Stimulated activated CD4-positive, alpha-beta T cell treated with anti-CD3 and anti-CD28 coated beads, Interleukin-2, amount 100 ng/mL, for 4 hours (primary cell): ENCODE measurements at regions not wholly inside any gene's neighbourhood (a gene's known extent, or its start where the extent isn't known, plus 50 kb on each side); places are given as distances from the start of the nearest gene placed in this dataset.

ENCODE experiments used
- DNase-seq: peaks from one replicate; pipeline ENCODE4 v3.0.0-alpha.2; 2020; ENCODE audit warnings: low read depth

DNA sequence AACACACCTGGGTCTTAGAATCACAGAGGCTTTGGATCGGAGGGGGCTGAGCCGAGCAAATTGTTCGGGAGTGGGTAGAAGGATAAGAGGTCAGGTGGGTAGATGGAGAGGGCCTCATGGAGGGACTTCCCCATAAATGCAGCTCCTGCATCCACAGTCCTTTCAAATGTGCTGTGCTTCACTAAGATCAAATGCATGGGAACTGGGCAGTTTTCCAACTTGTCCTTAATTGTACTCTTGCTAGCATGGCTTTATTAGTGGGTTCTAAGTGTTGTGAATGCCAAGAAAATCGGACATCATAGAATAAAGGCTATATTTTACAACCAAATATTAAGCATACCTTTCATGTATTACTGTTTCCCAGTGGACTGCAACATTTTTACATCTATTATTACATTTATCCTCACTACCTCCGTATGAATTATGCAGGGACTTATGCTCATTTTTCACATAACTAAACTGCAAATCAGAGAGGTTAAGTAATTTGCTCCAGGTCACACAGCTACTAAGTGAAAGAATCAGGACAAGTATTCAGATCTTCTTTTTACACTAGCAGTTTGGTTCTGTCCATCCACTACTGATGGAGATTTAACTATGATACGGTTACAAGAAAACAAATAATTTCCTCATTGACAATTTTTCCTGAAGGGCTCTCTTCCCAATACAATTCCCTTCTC is 174.5 kb upstream of the RUNX1 start:
- no peak for DNase-seq

DNA sequence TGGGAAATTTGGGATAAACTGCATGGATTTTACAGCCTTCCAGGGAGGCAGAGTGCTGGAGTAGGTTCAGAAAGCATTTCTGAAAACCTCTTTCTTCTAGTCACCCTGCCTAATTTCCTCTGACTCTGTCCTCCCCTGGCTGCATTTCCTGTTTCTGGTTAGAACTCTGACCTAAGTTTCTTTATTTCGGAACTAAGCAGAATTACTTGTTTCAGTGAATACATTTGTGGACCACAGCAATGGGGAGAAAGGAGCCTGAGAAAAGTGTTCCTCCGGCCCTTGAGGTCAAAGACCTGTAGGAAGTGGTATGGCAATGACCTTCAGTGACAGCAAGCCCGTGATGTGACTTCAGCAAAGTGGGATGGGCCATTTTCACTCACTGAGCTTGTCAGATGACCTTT is 173.4 kb upstream of the RUNX1 start:
- DNase-seq: no peak

DNA sequence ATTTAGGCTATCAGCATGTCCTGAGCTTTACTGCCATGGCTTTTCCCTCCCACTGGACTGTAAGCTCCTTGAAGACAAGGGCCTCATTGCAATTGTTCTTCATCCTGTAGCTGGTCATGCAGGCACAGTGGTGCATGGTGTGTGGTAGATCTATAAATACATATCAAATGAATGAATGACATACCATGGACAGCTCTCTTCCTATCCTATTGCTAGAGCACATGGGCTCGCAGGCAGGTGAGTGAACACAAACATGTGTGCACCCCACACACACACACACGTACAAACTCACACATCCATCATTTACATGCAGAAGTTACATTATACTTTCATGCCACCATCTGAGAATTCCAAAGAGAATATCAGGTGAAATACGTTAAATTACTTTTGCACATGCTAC is 172.9 kb upstream of the RUNX1 start:
- no peak for DNase-seq

DNA sequence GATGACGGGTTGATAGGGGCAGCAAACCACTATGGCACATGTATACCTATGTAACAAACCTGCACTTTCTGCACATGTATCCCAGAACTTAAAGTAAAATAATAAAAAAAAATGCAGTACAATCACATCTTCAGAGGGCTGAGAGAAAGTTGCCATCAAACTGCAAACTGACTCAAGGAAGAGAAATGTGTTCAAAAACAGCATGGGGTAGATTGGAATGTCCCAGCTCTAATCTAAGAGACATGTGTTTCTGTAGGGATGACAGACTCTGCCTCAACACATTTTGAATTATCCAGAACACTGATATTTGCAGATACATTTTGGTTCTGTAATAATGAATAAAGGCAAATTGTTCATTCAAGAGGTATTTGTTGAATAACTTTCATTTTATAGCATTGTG is 171.2 kb upstream of the RUNX1 start:
- no peak for DNase-seq

DNA sequence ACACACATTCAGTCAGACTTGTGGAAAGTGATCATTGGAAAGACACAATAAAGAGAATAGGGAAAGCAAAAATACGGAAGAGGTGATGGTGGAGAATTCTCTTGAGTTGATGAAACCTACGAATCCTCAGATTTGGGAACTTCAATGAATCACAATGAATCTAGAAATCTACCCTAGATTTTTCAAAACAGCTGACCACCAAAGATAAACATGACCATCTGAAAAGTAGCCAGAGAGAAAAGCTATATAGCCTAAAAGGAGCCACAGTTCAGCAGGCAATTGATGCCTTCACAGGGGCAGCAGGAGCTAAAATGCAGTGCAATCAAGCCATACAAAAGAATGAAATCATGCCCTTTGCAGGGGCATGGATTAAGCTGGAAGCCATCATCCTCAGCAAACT is 170.6 kb upstream of the RUNX1 start:
- no peak for DNase-seq

DNA sequence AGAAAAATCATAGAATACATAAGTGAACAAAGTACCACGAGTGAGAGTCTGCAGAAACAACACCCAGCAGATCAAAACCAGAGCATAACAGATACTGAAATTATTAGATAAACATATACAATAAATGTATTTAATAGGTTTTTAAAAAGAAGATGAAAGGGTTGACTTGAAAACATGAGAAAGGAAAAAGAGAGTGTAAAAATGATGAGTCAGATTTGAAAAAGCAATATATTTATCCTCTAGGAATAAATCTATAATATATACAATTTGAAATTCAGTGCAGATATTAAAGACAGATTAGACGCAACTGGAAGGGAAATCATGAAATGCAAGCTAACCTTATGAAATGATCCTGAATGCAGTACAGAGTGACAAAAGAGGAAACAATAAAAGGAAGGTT is 170.2 kb upstream of the RUNX1 start:
- DNase-seq: no peak

DNA sequence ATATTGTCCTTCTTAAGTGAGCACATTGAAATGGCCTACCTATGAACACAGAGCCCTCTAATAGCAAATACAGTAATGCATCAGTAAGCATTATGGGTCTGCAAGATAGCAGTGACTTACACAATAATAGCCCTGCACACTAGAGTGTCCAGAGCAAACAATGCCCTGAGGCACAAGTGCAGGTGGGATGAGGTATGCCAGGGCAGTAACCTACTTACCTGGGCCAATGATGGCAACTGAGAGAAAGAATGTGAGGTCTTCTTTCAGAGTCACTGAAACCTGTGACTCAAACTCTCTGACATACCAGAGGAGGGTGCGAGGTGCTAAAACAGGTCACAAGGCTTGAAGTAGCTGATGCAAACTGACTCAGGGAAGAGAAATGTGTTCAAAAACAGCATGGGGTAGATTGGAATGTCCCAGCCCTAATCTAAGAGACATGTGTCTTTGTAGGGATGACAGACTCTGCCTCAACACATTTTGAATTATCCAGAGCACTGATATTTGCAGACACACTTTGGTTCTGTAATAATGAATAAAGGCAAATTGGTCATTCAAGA is 168.5 kb upstream of the RUNX1 start:
- DNase-seq: no peak

DNA sequence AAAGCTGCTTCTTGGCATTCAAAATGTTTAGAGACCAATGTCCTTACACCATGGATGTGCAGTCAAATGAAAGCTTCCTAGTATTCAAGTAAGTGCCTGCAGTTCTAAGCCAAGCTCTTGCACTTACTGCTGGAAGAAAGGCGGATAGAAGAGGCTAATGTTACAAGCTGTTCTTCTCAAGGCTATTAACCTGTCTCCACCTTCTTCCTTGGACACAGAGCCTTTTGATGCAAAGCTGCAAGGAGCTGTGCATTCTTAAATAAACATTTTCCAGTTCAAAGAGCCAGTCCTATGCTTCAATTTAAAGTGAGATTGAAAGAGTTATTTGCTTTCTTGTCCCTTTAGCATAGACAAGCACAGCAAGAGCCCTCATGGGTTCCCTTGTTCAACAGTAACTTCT is 167.9 kb upstream of the RUNX1 start:
- no peak for DNase-seq

DNA sequence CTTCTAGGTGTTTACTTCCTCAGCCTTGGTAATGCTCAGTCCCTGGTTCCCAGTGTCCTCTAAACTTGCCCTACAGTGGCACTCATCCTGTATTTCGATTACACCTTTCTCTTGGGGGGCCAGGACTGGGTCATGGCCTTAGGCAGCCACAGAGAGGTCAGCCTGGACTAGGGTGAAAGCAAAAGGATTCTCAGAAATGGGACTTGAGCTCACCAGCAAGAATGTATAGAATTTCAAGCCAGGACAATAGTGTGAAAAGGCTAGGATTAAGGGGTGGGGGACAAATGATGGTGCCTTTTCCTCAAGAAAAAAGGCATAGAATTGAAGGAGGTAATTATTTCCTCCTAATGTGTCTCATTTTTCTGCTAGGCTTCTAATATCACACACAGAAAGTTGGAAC is 166.8 kb upstream of the RUNX1 start:
- no peak for DNase-seq

DNA sequence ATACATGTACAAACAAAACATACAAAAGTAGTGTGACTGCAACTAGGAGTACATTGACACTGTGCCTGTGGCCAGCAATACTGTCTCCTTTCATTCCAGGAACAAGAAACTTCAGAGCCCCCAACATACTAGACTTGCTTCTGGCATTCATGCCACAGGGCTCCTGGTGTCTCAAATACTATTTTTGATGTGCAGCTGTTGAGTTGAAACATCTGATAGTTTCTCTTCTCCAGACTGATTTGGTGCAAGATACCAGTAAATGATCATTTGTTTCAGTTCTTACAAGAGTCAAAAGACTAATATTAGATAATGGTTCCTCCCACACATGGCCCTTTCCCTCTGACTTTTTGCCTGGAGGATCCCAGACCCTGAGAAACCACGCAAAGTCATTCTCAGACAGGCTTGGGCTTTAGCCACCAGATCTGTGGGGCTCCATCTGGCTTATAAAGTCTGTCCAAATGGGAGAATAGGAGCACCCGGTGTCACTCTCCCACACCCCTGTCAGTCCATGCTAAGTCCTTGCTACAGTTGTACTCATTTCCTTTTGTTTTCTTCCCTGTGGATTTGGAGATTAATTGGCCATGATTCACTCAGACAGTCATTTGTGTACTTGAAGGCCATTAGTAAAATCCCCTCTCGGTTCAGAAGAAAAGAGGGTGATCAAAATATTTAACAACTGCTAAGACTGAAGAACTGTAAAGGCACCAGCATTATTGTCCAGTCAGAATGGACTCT is 163.5 kb upstream of the RUNX1 start:
- DNase-seq: no peak

DNA sequence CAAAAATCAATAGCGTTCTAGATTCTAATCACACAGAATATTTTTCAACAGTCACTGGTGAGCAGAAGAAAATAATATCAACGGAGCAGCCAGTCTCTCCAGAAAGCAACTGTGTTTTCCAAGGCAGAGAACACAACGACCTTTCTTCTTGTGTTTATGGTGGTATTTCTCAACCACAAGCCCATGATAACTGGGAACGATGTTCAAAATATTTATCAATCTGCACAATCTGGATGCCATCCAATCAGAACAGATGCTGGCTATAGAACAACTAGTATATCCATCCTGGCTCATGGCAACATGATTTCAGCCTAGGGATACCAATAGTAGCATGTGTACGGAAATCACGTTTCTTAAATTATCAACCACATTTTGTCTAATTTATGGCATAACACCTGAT is 162.7 kb upstream of the RUNX1 start:
- no peak for DNase-seq

DNA sequence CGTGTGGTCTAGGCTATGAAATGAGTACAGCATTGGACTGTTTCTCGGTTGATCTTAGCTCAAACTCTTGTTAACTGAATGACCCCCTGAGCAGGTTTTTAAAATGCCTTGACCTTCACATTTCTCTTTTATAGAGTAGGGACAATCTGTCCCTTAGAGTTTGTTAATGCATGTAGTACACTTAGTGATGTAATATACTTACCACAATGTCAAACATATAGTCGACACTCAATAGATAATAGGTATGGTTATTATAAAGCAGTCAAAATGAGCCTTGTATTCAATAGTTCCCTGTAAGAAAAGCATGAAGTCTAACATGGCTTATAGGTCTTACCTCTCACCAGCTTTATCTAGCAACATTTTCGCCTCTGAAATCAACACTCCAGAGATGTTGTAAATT is 161.0 kb upstream of the RUNX1 start:
- DNase-seq: no peak

DNA sequence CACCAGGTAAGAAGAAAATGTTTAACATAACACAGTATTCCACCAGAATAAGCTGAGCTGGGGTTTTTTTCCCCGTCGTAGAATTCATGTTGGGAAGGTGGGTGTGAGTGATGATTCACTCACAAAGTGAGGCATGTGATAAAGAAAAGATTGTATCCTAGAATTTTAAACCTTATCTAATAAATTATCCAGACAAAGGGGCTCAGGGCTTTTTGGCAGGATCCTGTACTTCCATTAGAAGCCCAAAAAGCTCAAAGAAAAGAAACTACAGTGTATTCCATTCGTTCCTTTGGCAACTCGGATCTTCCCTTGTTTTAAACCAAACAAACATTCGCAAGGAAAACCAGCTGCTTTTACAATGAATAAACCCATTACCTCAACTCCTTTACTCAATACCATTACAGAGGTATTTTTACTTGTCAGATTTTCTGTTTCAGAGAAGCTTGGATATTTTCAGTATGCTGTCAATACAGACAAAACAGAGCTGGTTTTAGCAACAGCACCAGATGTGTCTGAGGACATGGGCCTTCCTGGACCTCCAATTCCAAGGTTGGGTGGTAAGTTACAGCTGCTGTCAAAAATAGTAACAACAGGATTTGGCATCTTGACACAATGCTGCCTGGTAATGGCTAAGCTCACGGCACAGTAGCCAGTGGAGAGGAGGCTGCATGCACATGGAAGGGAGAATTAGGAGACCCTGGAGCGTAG is 159.9 kb upstream of the RUNX1 start:
- no peak for DNase-seq

DNA sequence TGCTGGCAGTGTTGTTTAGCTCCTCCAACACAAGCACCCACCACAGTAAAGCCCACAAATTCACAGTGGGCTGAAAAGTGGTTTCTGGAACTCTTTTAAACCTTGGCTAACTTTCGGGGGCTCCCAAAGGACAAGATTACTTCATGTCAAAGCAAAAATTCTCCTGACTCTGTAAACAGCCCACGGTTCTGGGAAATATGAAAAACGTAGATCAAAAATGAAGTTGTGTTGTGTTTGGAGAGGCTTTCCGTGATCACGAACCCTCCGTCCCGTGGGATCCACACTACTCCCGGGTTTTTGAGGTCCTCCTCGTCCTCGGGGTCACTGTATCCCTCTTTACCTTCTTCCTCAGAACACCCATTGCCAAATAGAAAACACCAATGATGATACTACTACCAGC is 159.0 kb upstream of the RUNX1 start:
- DNase-seq: no peak

DNA sequence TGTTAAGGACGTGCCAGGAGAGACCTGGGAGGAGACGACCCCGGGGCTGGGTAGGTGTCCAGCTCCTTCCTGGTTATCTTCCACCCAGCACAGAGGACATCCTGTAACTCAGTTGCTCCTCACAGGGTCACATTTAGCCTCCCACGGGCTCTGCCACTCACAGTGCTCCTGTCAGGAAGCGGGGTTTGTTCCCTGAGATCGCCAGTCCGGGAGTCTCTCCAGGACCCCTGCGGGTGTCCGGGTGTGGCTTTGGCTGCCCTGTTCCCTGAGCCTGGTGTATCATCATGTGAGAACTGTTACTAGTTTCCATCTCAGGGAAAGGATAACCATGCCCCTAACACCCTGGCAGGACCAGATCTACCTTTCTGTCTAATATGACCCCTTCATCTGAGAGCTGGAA is 158.2 kb upstream of the RUNX1 start:
- DNase-seq: no peak

DNA sequence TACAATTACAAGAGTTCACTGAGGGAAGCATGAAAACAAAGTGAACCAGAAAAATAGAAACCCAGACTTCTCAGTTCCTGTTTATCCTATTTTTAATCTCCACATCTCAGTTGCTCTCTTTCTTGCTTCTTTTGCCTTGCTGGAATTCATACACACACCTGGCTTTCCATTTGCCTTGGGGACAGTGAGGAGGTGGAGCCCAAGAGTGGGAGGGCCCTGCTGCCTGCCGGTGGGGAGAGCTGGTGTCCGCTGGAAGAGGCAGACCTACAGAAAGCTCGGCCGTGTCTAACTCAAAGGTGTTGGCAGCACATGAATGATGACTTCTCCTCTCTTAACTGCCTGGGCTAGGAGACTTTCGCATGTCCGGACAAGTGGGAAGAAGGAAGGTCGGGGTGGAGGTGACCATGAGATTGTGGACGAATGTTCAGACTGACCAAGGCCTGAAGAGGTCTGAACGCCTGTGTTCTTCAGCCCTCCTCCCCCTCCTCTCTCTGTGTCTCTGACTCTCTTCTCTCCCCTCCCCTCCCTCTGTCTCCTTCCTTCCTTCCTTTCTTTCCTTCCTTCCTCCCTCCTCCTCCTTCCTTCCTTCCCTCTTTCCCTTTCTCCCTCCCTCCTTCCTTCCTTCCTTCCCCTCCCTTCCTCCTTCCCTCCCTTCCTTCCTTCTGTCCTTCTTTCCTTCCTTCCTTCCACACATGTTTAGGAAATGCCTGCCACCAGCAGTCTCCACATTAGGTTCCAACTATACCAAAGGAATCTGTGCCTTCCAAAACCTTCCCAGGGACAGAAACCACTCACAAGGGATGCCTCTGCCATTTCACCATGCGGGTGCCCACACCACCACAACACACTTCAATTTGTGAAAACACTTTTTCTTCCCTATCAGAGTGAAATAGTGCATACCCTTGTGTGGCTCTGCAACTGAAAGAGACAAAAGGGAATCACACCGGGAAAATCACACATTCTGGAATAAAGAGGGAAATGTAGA is 157.3 kb upstream of the RUNX1 start:
- DNase-seq: no peak

DNA sequence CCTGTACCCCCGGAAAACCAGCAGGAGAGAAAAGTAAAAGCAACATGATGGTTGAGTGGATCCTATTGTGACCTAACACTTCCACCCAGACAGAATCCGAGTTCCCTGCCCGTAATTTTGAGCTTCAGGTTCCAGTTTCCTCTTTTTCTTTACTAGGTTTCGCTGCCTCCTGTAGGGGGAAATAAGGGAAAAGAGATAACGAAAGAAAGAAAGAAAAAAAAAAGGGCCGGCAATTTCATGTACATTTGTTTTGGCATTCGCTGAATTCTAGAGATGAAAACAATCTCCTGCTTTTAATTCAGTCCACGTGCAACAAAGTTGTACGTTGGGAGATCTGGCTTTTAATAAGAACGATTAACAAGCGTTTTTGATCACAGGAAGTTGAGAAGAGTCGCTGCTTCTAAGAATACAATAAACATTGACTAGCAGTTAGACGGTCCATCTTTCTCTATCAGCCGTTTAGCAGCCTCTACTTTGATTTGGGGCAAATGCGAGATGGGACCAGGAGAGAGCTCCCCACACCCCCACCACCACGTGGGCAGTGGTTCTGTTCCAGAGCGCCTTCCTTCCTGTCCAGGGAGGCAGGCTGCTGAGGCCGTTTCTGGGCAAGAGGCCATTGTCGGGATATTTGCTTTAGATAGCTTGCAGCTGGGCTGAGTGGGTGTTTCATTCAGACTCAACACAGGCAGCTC is 155.9 kb upstream of the RUNX1 start:
- no peak for DNase-seq

DNA sequence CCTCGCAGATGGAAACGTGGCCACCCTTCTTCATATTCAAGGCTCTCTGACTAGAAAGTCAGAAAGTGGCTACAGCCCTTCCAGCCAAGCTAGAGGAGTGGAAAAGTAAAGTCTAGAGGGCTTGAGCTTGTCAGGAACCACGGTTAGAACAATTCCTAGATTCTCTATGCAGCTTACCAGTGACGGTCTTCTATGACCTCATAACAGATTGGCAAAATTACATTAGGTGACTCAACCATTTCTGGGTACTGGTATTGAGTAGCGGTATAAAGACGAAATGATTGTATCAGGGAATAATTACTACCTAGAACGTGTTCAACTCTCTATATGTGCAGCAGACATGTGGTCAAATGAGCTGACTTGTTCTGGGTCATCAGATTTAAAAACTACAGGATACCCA is 155.0 kb upstream of the RUNX1 start:
- DNase-seq: no peak

DNA sequence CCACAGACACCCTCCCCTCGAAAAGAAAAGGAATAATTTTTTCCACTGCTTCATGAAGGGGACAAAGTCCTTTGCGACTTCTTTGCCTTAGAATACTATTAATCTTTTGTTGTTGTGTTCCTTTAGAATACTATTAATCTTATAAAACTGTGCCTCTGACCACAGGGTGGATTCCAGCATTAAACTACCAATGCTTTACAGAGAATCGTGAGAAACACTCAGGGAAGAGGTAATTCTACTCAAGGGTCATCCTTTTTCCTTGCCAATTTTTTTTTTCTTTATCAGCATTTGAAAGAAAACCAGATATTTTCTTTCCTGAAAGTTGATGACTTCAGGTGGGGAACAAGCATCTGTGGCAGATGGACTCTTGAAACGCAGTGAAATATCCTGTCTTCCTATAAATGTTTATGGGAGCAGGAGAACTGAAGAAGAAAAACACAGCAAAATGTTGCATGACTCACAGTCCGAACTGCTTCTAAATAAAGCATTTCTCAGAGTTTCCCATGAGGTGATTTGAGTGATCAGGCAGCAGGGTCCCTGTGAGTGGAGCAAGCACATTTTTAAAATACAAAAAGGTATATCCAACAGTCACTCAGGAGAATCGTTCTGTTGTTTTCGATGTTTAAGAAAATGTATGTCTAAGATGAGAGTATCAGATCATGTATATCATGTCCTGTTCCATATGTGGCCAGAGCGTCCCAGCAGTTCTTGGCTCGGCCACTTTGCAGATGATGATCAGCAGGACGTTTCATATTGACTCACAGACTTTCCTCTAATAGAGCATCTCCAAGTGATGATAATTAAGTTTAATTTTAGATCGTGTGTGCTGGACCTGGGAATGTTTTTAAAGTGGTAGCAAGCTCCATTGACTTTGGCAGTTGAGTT is 154.2 kb upstream of the RUNX1 start:
- no peak for DNase-seq

DNA sequence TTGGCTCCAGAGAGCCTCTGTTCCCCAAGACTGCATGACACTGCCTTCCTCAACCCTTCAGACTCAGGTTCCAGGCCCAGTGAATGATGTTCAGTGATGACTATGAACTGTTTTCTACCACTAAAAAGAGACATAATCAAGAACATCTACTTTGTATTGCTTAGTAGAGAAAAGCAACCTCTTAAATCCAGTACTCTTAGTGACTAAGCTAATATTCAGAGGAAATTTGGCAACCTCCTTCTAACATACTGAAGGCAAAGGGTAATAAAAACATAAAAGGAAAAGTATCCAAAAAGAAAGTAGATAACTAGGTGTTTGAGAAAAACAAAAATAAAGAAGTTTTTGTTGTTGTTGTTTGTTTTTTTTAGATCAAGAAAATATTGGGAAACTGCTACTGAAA is 153.3 kb upstream of the RUNX1 start:
- no peak for DNase-seq
